GM23248 (cell line): ENCODE measurements at regions not wholly inside any gene's neighbourhood (a gene's known extent, or its start where the extent isn't known, plus 50 kb on each side); places are given as distances from the start of the nearest gene placed in this dataset.

ENCODE experiments used
- EZH2 ChIP-seq: fragments of 200-600 bp; sonication (generic); IDR thresholded peaks from 2 replicates; pipeline ENCODE4 v1.6.1; 2018; ENCODE audit warnings: antibody characterized with exemption, mild to moderate bottlenecking; ENCODE audit not compliant: insufficient read depth, poor library complexity, severe bottlenecking
- EZH2phosphoT487 ChIP-seq: fragments of 200-600 bp; sonication (generic); IDR thresholded peaks from 2 replicates; pipeline ENCODE4 v1.6.1; 2018; ENCODE audit warnings: antibody characterized with exemption, moderate library complexity, mild to moderate bottlenecking, low read depth; ENCODE audit not compliant: insufficient read depth

DNA sequence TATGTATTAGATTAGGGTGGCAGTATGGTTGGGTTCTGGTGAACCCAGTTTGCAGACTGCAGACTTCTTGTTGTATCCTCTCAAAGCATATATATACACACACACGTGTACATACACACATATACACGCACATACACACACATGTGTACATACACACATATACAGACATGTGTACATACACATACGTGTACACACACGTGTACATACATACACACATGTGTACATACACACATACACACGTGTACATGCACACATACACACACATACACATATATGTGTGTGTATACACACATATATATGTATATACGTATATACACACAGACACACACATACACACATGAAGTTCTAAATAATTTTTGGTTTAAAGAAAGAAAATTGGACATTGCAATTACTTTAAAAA is 780.2 kb downstream of the FLRT2 start:
- no peak for TF ChIP-seq EZH2
- no peak for TF ChIP-seq EZH2phosphoT487
